ENCODE measurements at regions not wholly inside any gene's neighbourhood (a gene's known extent, or its start where the extent isn't known, plus 50 kb on each side); places are given as distances from the start of the nearest gene placed in this dataset.

DNA sequence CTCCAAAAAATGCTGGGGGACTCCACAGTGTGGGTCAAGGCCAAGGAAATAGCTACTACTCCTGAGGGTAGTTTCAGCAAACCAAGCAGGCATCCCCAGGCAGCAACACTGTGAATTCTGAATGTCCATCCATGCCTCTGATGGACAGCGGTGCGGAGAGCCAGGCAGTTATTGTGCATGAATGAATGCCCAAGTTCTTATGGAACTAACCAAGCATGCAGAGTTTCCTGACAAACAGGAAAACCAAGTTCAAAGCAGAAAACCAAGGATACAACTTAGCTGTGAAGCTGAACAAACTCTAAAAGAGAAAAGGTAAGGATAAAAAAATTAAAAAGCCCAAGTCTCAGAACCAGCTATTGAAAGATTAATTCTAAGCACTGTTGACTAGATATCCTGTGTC is 642.6 kb upstream of the HS3ST1 start:
- peak; percentile 1 for DNase-seq (ENCODE audit: low read depth)
- no peak overlapping the region for H3K4me3 ChIP-seq (ENCODE audit: low read depth, low read length)
- no peaks in the 10 kb centered on the region for H3K27me3 ChIP-seq (ENCODE audit: control insufficient read depth, insufficient read depth, low read length)
- H3K36me3 ChIP-seq (ENCODE audit: control insufficient read depth, insufficient read depth, low read length), result no peaks in the 10 kb centered on the region
- TF ChIP-seq, protein P1, sequence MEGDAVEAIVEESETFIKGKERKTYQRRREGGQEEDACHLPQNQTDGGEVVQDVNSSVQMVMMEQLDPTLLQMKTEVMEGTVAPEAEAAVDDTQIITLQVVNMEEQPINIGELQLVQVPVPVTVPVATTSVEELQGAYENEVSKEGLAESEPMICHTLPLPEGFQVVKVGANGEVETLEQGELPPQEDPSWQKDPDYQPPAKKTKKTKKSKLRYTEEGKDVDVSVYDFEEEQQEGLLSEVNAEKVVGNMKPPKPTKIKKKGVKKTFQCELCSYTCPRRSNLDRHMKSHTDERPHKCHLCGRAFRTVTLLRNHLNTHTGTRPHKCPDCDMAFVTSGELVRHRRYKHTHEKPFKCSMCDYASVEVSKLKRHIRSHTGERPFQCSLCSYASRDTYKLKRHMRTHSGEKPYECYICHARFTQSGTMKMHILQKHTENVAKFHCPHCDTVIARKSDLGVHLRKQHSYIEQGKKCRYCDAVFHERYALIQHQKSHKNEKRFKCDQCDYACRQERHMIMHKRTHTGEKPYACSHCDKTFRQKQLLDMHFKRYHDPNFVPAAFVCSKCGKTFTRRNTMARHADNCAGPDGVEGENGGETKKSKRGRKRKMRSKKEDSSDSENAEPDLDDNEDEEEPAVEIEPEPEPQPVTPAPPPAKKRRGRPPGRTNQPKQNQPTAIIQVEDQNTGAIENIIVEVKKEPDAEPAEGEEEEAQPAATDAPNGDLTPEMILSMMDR (IDR thresholded peaks at IDR 0.05; ENCODE audit: insufficient read depth, low read length, severe bottlenecking), result no peak
- FAIRE-seq, result no peak

DNA sequence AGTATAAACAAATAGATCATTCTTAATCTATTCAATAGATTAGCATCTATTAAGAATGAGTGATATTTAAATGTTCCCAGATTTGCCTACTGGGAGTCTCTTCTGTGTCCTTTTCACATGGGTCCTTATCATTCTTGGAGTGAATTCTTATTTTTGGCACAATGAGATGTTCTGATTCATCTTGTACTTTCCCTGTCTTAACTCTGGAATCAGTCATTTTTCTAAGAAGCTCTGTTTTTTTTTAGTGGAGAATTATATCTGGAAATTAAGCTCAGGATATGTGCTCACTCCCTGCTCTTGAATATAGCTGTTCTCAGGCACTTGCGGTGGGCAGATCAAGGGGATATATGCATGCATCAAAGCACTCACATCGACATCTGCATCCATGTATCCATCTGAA is 625.3 kb upstream of the HS3ST1 start:
- H3K36me3 ChIP-seq (ENCODE audit: control insufficient read depth, insufficient read depth, low read length), result no peaks in the 10 kb centered on the region
- no peak overlapping the region for H3K4me3 ChIP-seq (ENCODE audit: low read depth, low read length)
- H3K27me3 ChIP-seq (ENCODE audit: control insufficient read depth, insufficient read depth, low read length), result no peaks in the 10 kb centered on the region
- DNase-seq (ENCODE audit: low read depth), result no peak
- no peak for FAIRE-seq
- TF ChIP-seq, protein P1 (IDR thresholded peaks at IDR 0.05; ENCODE audit: insufficient read depth, low read length, severe bottlenecking), result no peak

DNA sequence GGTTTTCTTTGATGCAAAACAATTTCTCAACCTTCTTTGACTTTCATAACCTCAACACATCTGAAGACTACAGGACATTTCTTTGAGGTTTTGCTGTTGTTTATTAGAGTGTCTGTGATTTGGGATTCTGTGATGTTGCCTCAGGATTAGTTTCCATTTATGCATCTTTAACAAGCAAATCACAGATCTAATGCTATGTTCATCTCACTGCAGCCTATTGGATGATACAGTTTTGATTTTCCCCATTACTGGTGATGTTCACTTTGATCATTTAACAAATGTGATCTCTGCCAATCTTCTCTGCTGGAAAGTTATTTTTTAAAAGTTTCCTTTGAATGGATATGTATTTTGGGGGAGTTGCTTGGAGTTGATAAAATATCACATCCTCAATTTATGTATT is 624.9 kb upstream of the HS3ST1 start:
- FAIRE-seq (no peak), DNase-seq (ENCODE audit: low read depth) (no peak)
- no peaks in the 10 kb centered on the region for H3K36me3 ChIP-seq (ENCODE audit: control insufficient read depth, insufficient read depth, low read length)
- no peak overlapping the region for H3K4me3 ChIP-seq (ENCODE audit: low read depth, low read length)
- TF ChIP-seq, protein P1 (IDR thresholded peaks at IDR 0.05; ENCODE audit: insufficient read depth, low read length, severe bottlenecking), result no peak
- no peaks in the 10 kb centered on the region for H3K27me3 ChIP-seq (ENCODE audit: control insufficient read depth, insufficient read depth, low read length)

GRCh38 chr4:12050357-12050756 is 621.7 kb upstream of the HS3ST1 start:
- DNase-seq (ENCODE audit: low read depth) (no peak), FAIRE-seq (no peak)
- Histone ChIP-seq H3K36me3 (ENCODE audit: control insufficient read depth, insufficient read depth, low read length) (no peaks in the 10 kb centered on the region), H3K27me3 (ENCODE audit: control insufficient read depth, insufficient read depth, low read length) (no peaks in the 10 kb centered on the region), H3K4me3 (ENCODE audit: low read depth, low read length) (no peak overlapping the region)
- TF ChIP-seq, protein P1 (IDR thresholded peaks at IDR 0.05; ENCODE audit: insufficient read depth, low read length, severe bottlenecking), result no peak

GRCh38 chr4:12042818-12043217 is 614.1 kb upstream of the HS3ST1 start:
- FAIRE-seq, result no peak
- no peak for DNase-seq (ENCODE audit: low read depth)
- H3K4me3 ChIP-seq (ENCODE audit: low read depth, low read length), result no peak overlapping the region

GRCh38 chr4:12041828-12042227 is 613.1 kb upstream of the HS3ST1 start:
- no peak overlapping the region for H3K4me3 ChIP-seq (ENCODE audit: low read depth, low read length)
- DNase-seq (ENCODE audit: low read depth), result no peak
- no peak for FAIRE-seq
- H3K36me3 ChIP-seq (ENCODE audit: control insufficient read depth, insufficient read depth, low read length), result no peaks in the 10 kb centered on the region
- TF ChIP-seq, protein P1 (IDR thresholded peaks at IDR 0.05; ENCODE audit: insufficient read depth, low read length, severe bottlenecking), result no peak
- no peaks in the 10 kb centered on the region for H3K27me3 ChIP-seq (ENCODE audit: control insufficient read depth, insufficient read depth, low read length)

More at GRCh38 chr4:12042818-12043217, 614.1 kb upstream of the HS3ST1 start:
- Histone ChIP-seq H3K27me3 (ENCODE audit: control insufficient read depth, insufficient read depth, low read length) (no peaks in the 10 kb centered on the region), H3K36me3 (ENCODE audit: control insufficient read depth, insufficient read depth, low read length) (no peaks in the 10 kb centered on the region)
- TF ChIP-seq, protein P1 (IDR thresholded peaks at IDR 0.05; ENCODE audit: insufficient read depth, low read length, severe bottlenecking), result no peak

Measured in bronchial epithelial cell (primary cell).